ENCODE measurements at regions not wholly inside any gene's neighbourhood (a gene's known extent, or its start where the extent isn't known, plus 50 kb on each side); places are given as distances from the start of the nearest gene placed in this dataset.

- intact Hi-C loops (cut with micrococcal nuclease) = no loop called here
- peaks cover 3% of the 10 kb centered on the region for H3K9me3 ChIP-seq (replicated peaks)
- no peak for DNase-seq
- no peak for TF ChIP-seq CTCF (IDR thresholded peaks at IDR 0.05; ENCODE audit: borderline replicate concordance)
- no peaks in the 10 kb centered on the region for H3K27me3 ChIP-seq (ENCODE audit: low read depth)
- H3K4me3 ChIP-seq = no peak overlapping the region
- H3K36me3 ChIP-seq = no peaks in the 10 kb centered on the region
- H3K27ac ChIP-seq (replicated peaks) = no peak overlapping the region
- H3K4me1 ChIP-seq = no peaks in the 10 kb centered on the region
Observed at GRCh38 chr7:52540041-52540440, 495.4 kb upstream of the POM121L12 start.

- no peak for TF ChIP-seq CTCF (IDR thresholded peaks at IDR 0.05; ENCODE audit: borderline replicate concordance)
- intact Hi-C loops (cut with micrococcal nuclease) = no loop called here
- Histone ChIP-seq H3K9me3 (replicated peaks) (peaks cover 3% of the 10 kb centered on the region), H3K27ac (replicated peaks) (no peak overlapping the region), H3K36me3 (no peaks in the 10 kb centered on the region), H3K4me1 (no peaks in the 10 kb centered on the region), H3K27me3 (ENCODE audit: low read depth) (no peaks in the 10 kb centered on the region), H3K4me3 (no peak overlapping the region)
- no peak for DNase-seq
Observed at GRCh38 chr7:52539414-52539813, 496.0 kb upstream of the POM121L12 start.

- Histone ChIP-seq H3K9me3 (replicated peaks) (peaks cover 16% of the 10 kb centered on the region), H3K27me3 (ENCODE audit: low read depth) (no peaks in the 10 kb centered on the region), H3K27ac (replicated peaks) (no peak overlapping the region), H3K36me3 (no peaks in the 10 kb centered on the region), H3K4me1 (no peaks in the 10 kb centered on the region), H3K4me3 (no peak overlapping the region)
- intact Hi-C loops (cut with micrococcal nuclease) = no loop called here
- no peak for DNase-seq
- TF ChIP-seq CTCF (IDR thresholded peaks at IDR 0.05; ENCODE audit: borderline replicate concordance) = no peak
Observed at GRCh38 chr7:52537051-52537450, 498.4 kb upstream of the POM121L12 start.

GRCh38 chr7:52525772-52526341, 509.6 kb upstream of the POM121L12 start:
- intact Hi-C loops (cut with micrococcal nuclease) = no loop called here
- no peaks in the 10 kb centered on the region for H3K36me3 ChIP-seq
- H3K4me3 ChIP-seq = no peak overlapping the region
- TF ChIP-seq CTCF (IDR thresholded peaks at IDR 0.05; ENCODE audit: borderline replicate concordance) = no peak
- no peaks in the 10 kb centered on the region for H3K4me1 ChIP-seq
- no peak for DNase-seq
- no peak overlapping the region for H3K27ac ChIP-seq (replicated peaks)
- no peaks in the 10 kb centered on the region for H3K27me3 ChIP-seq (ENCODE audit: low read depth)
- H3K9me3 ChIP-seq (replicated peaks) = peaks cover 10% of the 10 kb centered on the region

GRCh38 chr7:52518869-52519268, 516.6 kb upstream of the POM121L12 start:
- Histone ChIP-seq H3K4me1 (no peaks in the 10 kb centered on the region), H3K27me3 (ENCODE audit: low read depth) (no peaks in the 10 kb centered on the region), H3K27ac (replicated peaks) (no peak overlapping the region), H3K9me3 (replicated peaks) (peaks cover 51% of the 10 kb centered on the region), H3K36me3 (no peaks in the 10 kb centered on the region), H3K4me3 (no peak overlapping the region)
- intact Hi-C loops (cut with micrococcal nuclease) = no loop called here
- TF ChIP-seq CTCF (IDR thresholded peaks at IDR 0.05; ENCODE audit: borderline replicate concordance) = no peak
- DNase-seq = no peak
